Thyroid gland (tissue), 4 donors: ENCODE measurements at regions not wholly inside any gene's neighbourhood (a gene's known extent, or its start where the extent isn't known, plus 50 kb on each side); places are given as distances from the start of the nearest gene placed in this dataset.

Source experiments
- POLR2A ChIP-seq, 2 donors: fragments of 450-650 bp; IDR thresholded peaks; one replicate each; pipeline ENCODE4 v1.6.1; 2017; ENCODE audit warnings: antibody characterized with exemption in 2 of 2, mild to moderate bottlenecking in 2 of 2, moderate library complexity in 1 of 2
- TF ChIP-seq, protein P1 (sequence below), 6 experiments: fragments of 200-600 bp in 3 of 6; fragments of 450-650 bp in 3 of 6; sonication (generic) in 3 of 6; IDR thresholded peaks; one replicate each; pipeline ENCODE4 v1.5.1; 2016 to 2019; ENCODE audit warnings: antibody characterized with exemption in 6 of 6, mild to moderate bottlenecking in 2 of 6, inconsistent platforms in 1 of 6, moderate library complexity in 1 of 6

DNA sequence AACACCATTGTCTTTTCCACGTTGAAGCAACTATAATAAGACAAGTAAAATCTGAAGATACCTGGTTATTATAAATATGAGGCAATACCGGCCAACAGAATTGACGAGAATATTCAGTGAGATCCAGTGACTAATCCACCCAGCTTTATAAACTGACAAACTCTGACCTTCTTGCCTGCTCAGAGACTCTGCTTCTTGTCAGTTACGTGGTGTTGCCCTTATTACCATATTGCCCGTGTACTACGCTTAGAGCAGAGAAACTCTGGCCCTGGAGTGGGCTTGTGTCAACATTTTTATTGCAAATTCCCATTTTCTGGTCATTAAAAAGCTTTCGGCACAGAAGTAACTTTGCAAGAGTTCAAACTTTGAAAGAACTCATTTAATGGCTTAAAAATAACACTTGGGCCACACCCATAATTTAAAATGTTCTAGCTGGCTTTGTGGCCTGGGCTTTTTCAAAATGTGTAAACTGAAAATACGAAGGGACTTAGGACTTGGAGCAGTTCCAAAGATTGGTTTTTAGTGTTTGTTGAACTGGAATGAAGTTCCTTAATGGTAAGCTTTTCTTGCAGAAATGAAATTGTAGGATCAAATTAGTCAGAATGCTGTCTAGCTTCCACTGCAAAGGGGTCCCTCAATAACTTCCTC, 266.2 kb downstream of the LMO4 start:
- no peak for TF ChIP-seq POLR2A (IDR thresholded peaks at IDR 0.05)
- TF ChIP-seq, protein P1, sequence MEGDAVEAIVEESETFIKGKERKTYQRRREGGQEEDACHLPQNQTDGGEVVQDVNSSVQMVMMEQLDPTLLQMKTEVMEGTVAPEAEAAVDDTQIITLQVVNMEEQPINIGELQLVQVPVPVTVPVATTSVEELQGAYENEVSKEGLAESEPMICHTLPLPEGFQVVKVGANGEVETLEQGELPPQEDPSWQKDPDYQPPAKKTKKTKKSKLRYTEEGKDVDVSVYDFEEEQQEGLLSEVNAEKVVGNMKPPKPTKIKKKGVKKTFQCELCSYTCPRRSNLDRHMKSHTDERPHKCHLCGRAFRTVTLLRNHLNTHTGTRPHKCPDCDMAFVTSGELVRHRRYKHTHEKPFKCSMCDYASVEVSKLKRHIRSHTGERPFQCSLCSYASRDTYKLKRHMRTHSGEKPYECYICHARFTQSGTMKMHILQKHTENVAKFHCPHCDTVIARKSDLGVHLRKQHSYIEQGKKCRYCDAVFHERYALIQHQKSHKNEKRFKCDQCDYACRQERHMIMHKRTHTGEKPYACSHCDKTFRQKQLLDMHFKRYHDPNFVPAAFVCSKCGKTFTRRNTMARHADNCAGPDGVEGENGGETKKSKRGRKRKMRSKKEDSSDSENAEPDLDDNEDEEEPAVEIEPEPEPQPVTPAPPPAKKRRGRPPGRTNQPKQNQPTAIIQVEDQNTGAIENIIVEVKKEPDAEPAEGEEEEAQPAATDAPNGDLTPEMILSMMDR (IDR thresholded peaks at IDR 0.05) = no peak
